GM23338 (cell line): ENCODE measurements at regions not wholly inside any gene's neighbourhood (a gene's known extent, or its start where the extent isn't known, plus 50 kb on each side); places are given as distances from the start of the nearest gene placed in this dataset.
A peak's percentile ranks its signal among the peaks of the same experiment; 100 is the strongest.

Source experiments
- ATAC-seq: fragments of 200-7000 bp; cut with Tn5 transposase; 3 replicates; pipeline ENCODE4 v1.9.1; 2020
- DNase-seq: peaks from one replicate; pipeline ENCODE4 v3.0.0-alpha.2; 2015; ENCODE audit warnings: low spot score
- H2AFZ ChIP-seq: fragments of 200-600 bp; sonication (generic); 2 replicates; pipeline ENCODE4 v1.8.0; 2016; ENCODE audit warnings: antibody characterized with exemption, mild to moderate bottlenecking, moderate library complexity
- H3F3A ChIP-seq: fragments of 200-600 bp; sonication (generic); replicated peaks from 2 replicates; pipeline ENCODE4 v1.8.0; 2017; ENCODE audit warnings: antibody characterized with exemption, mixed run types, low read depth
- H3K27ac ChIP-seq: fragments of 200-600 bp; sonication (generic); 2 replicates; pipeline ENCODE4 v1.6.1; 2016; ENCODE audit warnings: low read depth
- H3K27me3 ChIP-seq: fragments of 200-600 bp; sonication (generic); 2 replicates; pipeline ENCODE4 v1.8.0; 2016; ENCODE audit warnings: mild to moderate bottlenecking, mixed run types, moderate library complexity; ENCODE audit not compliant: insufficient read depth
- H3K36me3 ChIP-seq: fragments of 200-600 bp; sonication (generic); 2 replicates; pipeline ENCODE4 v1.8.0; 2016; ENCODE audit warnings: mild to moderate bottlenecking; ENCODE audit not compliant: insufficient read depth
- H3K4me1 ChIP-seq: fragments of 200-600 bp; sonication (generic); 2 replicates; pipeline ENCODE4 v1.8.0; 2016; ENCODE audit warnings: mild to moderate bottlenecking, moderate library complexity; ENCODE audit not compliant: insufficient read depth
- H3K4me2 ChIP-seq: fragments of 200-600 bp; sonication (generic); 2 replicates; pipeline ENCODE4 v1.7.1; 2017; ENCODE audit warnings: mixed run types
- H3K4me3 ChIP-seq: fragments of 200-600 bp; sonication (generic); 2 replicates; pipeline ENCODE4 v1.6.1; 2016; ENCODE audit warnings: mixed run types
- H3K79me2 ChIP-seq: fragments of 200-600 bp; sonication (generic); replicated peaks from 2 replicates; pipeline ENCODE4 v1.8.0; 2017; ENCODE audit warnings: mild to moderate bottlenecking; ENCODE audit not compliant: insufficient read depth
- H3K9me2 ChIP-seq: fragments of 200-600 bp; sonication (generic); 2 replicates; pipeline ENCODE4 v1.8.0; 2017; ENCODE audit not compliant: insufficient read depth
- H4K20me1 ChIP-seq: fragments of 200-600 bp; sonication (generic); replicated peaks from 2 replicates; pipeline ENCODE4 v1.8.0; 2017; ENCODE audit warnings: mild to moderate bottlenecking; ENCODE audit not compliant: insufficient read depth
- H3K27ac Mint-ChIP-seq: 2 replicates; pipeline ENCODE4 v1.8.0; 2020; ENCODE audit warnings: inconsistent platforms, mild to moderate bottlenecking, moderate library complexity, mixed read lengths
- H3K27me3 Mint-ChIP-seq: 3 replicates; pipeline ENCODE4 v1.8.0; 2022; ENCODE audit warnings: low read depth, mild to moderate bottlenecking, moderate library complexity, mixed read lengths, inconsistent platforms; ENCODE audit not compliant: insufficient read depth, poor library complexity
- H3K36me3 Mint-ChIP-seq: 3 replicates; pipeline ENCODE4 v1.8.0; 2021; ENCODE audit warnings: low read depth, mild to moderate bottlenecking, inconsistent platforms, moderate library complexity, mixed read lengths
- H3K4me1 Mint-ChIP-seq: 3 replicates; pipeline ENCODE4 v1.8.0; 2020; ENCODE audit warnings: mild to moderate bottlenecking, inconsistent platforms, mixed read lengths
- H3K4me3 Mint-ChIP-seq: 3 replicates; pipeline ENCODE4 v1.8.0; 2021; ENCODE audit warnings: moderate library complexity, mild to moderate bottlenecking, inconsistent platforms, mixed read lengths
- H3K9me3 Mint-ChIP-seq: 3 replicates; pipeline ENCODE4 v1.8.0; 2020; ENCODE audit warnings: moderate library complexity, mild to moderate bottlenecking, inconsistent platforms, mixed read lengths
- CTCF ChIP-seq, 2 experiments: fragments of 200-600 bp in 1 of 2; sonication (generic) in 1 of 2; conservative IDR thresholded peaks; 2 replicates each; pipeline versions ENCODE4 v1.5.1 to v1.6.1; 2016 to 2017; ENCODE audit warnings: antibody characterized with exemption in 2 of 2, low read depth in 2 of 2, mild to moderate bottlenecking in 2 of 2, moderate library complexity in 1 of 2
- JUNB ChIP-seq: IDR thresholded peaks from one replicate; pipeline ENCODE4 v1.6.1; 2016; ENCODE audit warnings: antibody characterized with exemption; ENCODE audit not compliant: unreplicated experiment
- POLR2AphosphoS5 ChIP-seq: IDR thresholded peaks from 2 replicates; pipeline ENCODE4 v1.6.1; 2016; ENCODE audit warnings: antibody characterized with exemption, low read depth
- REST ChIP-seq: IDR thresholded peaks from one replicate; pipeline ENCODE4 v1.6.1; 2018; ENCODE audit warnings: antibody characterized with exemption; ENCODE audit not compliant: unreplicated experiment
- STAT1 ChIP-seq: IDR thresholded peaks from one replicate; pipeline ENCODE4 v1.6.1; 2016; ENCODE audit warnings: antibody characterized with exemption; ENCODE audit not compliant: unreplicated experiment
- ZNF114 ChIP-seq: fragments of 250-450 bp; sonication (Bioruptor Pico); IDR thresholded peaks from 2 replicates; pipeline ENCODE4 v1.5.0; 2020; ENCODE audit warnings: mild to moderate bottlenecking, moderate library complexity
- ZNF331 ChIP-seq: fragments of 250-450 bp; sonication (Bioruptor Pico); IDR thresholded peaks from 2 replicates; pipeline ENCODE4 v1.5.0; 2020; ENCODE audit warnings: low read depth, mild to moderate bottlenecking, moderate library complexity

GRCh38 chr15:93382200-93382820 is 293.3 kb upstream of the RGMA start:
- Histone ChIP-seq H3K4me1 (peaks cover 10% of the 10 kb centered on the region; the same call in 1 of the 2 replicates), H3K9me2 (no peaks in the 10 kb centered on the region), H3K36me3 (no peaks in the 10 kb centered on the region), H4K20me1 (no peaks in the 10 kb centered on the region), H2AFZ (peak overlapping the region; percentile 23; the same call in 1 of the 2 replicates), H3K4me2 (no peak overlapping the region), H3K79me2 (no peaks in the 10 kb centered on the region), H3K27ac (no peak overlapping the region), H3K4me3 (no peak overlapping the region), H3F3A (no peaks in the 10 kb centered on the region), H3K27me3 (no peaks in the 10 kb centered on the region)
- Mint-ChIP-seq H3K4me1 (peaks cover 17% of the 10 kb centered on the region), H3K9me3 (no peaks in the 10 kb centered on the region; the same call in 2 of the 3 replicates), H3K27me3 (peaks cover 7% of the 10 kb centered on the region), H3K4me3 (no peak overlapping the region), H3K27ac (no peak overlapping the region), H3K36me3 (no peaks in the 10 kb centered on the region)
- no peak for TF ChIP-seq ZNF114 (CRISPR knock-in tag)
- no peak for TF ChIP-seq JUNB
- no peak for TF ChIP-seq CTCF (conservative IDR thresholded peaks at IDR 0.05; ENCODE audit: low read depth in 2 of 2)
- TF ChIP-seq REST: no peak
- TF ChIP-seq ZNF331: no peak
- no peak for TF ChIP-seq POLR2AphosphoS5
- ATAC-seq: no peak
- no peak for DNase-seq

- DNase-seq: no peak
- no peaks in the 10 kb centered on the region for H3K36me3 Mint-ChIP-seq
- peaks cover 10% of the 10 kb centered on the region; the same call in 1 of the 2 replicates for H3K4me1 ChIP-seq
- no peak overlapping the region for H3K4me2 ChIP-seq
- no peak overlapping the region for H3K27ac Mint-ChIP-seq
- no peaks in the 10 kb centered on the region for H3K79me2 ChIP-seq
- no peaks in the 10 kb centered on the region for H3F3A ChIP-seq
- no peak overlapping the region for H3K4me3 Mint-ChIP-seq
- no peaks in the 10 kb centered on the region; the same call in 2 of the 3 replicates for H3K9me3 Mint-ChIP-seq
- H3K36me3 ChIP-seq: no peaks in the 10 kb centered on the region
- no peaks in the 10 kb centered on the region for H4K20me1 ChIP-seq
- TF ChIP-seq JUNB (no peak), STAT1 (no peak)
- ATAC-seq: no peak
- H3K4me3 ChIP-seq: no peak overlapping the region
- H3K27me3 Mint-ChIP-seq: peaks cover 3% of the 10 kb centered on the region
- H3K4me1 Mint-ChIP-seq: peaks cover 17% of the 10 kb centered on the region
- no peak overlapping the region for H3K27ac ChIP-seq
- no peaks in the 10 kb centered on the region for H3K27me3 ChIP-seq
- H2AFZ ChIP-seq: peak overlapping the region; percentile 28; the same call in 1 of the 2 replicates
- no peaks in the 10 kb centered on the region for H3K9me2 ChIP-seq
Observed at GRCh38 chr15:93378558-93378957, 289.5 kb upstream of the RGMA start.
